Neural crest cell (in vitro differentiated cells): ENCODE measurements at regions not wholly inside any gene's neighbourhood (a gene's known extent, or its start where the extent isn't known, plus 50 kb on each side); places are given as distances from the start of the nearest gene placed in this dataset.

Source experiments
- DNase-seq: peaks from one replicate; pipeline ENCODE4 v3.0.0; 2021; ENCODE audit warnings: low read depth, mixed read lengths, low spot score
- H3K27ac Mint-ChIP-seq: one replicate; pipeline ENCODE4 v1.8.0; 2021; ENCODE audit warnings: mild to moderate bottlenecking, mixed read lengths; ENCODE audit not compliant: unreplicated experiment
- H3K27me3 Mint-ChIP-seq: 2 replicates; pipeline ENCODE4 v1.8.0; 2021; ENCODE audit warnings: low read depth, mild to moderate bottlenecking, mixed read lengths
- H3K36me3 Mint-ChIP-seq: 2 replicates; pipeline ENCODE4 v1.8.0; 2021; ENCODE audit warnings: low read depth, mild to moderate bottlenecking, mixed read lengths
- H3K4me1 Mint-ChIP-seq: 2 replicates; pipeline ENCODE4 v1.8.0; 2021; ENCODE audit warnings: mixed read lengths
- H3K4me3 Mint-ChIP-seq: one replicate; pipeline ENCODE4 v1.8.0; 2021; ENCODE audit warnings: mild to moderate bottlenecking, mixed read lengths
- H3K9me3 Mint-ChIP-seq: 2 replicates; pipeline ENCODE4 v1.8.0; 2021; ENCODE audit warnings: mixed read lengths
- CTCF ChIP-seq: fragments of 200-600 bp; sonication (generic); conservative IDR thresholded peaks from 2 replicates; pipeline ENCODE4 v1.5.0; 2021; ENCODE audit warnings: antibody characterized with exemption, mild to moderate bottlenecking

DNA sequence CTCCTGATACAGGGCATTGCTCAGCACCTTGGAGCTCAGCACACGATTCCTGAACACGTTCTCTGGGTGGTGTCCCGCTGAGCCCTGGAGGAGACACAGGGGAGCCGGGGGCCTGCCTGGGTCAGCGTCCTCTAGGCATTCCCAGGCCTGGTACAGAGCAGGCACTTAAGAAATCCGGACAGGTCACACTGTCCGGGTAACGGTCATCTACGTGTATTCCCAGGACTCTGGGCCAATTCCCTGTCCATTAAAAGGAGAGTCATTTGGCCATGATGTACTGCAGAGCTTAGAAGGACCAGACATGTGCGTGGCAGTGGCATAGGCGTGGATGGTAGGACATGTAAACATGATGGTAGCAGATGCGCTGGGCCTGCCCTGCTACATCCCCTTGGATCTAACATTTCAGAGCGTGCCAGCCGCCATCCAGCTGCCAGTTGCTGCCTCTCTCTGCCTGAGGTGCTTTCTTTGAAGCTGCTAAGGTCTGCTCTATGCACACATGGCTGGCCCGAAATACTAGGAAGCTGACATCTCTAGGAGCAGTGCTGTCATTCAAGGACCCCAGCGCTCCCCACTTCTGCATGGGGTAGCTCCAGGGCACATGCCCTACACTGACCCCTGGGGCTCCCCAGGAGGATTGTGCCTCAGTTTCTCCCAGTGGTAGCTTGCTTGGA lies 273.1 kb upstream of the RTL1 start:
- H3K27me3 Mint-ChIP-seq, result no peaks in the 10 kb centered on the region
- TF ChIP-seq CTCF, result no peak
- peaks cover 18% of the 10 kb centered on the region for H3K4me1 Mint-ChIP-seq
- no peak overlapping the region for H3K4me3 Mint-ChIP-seq
- no peak for DNase-seq
- H3K27ac Mint-ChIP-seq, result peak overlapping the region; percentile 43
- H3K9me3 Mint-ChIP-seq, result peaks cover 6% of the 10 kb centered on the region
- peaks cover 6% of the 10 kb centered on the region for H3K36me3 Mint-ChIP-seq

DNA sequence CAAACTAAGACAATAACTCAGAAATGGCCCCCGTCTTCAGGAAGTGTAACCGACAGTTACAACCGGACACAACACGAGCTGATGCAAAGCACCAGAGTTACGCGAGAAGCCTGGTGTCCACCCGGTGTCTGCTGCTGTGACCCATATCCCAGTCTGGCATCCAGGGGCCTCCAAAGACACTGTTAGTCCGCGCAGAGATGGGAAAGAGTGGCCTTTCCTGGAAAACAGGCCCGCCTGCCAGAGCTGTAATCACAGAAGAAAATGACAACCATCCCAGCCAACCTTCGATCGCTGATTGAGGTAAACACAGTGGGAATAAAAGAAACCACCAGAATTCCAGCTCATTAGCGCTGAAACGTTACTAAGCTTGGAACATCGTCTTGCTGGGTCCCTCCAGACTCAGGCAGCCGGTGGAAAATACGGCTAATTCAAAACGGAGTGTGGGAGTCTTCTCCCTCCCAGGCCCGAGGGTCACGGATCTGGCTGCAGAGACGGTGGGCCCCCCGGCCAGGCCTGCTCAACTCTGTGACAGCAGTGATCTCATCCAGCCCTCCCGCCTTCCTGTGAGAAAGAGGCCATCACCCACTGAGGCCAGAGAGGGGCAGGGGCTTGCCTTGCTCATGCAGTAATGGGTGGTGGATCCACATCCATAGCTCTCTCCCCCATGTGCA lies 273.9 kb upstream of the RTL1 start:
- Mint-ChIP-seq H3K9me3 (peaks cover 6% of the 10 kb centered on the region), H3K4me1 (peaks cover 18% of the 10 kb centered on the region), H3K4me3 (no peak overlapping the region), H3K36me3 (peaks cover 6% of the 10 kb centered on the region), H3K27me3 (no peaks in the 10 kb centered on the region), H3K27ac (peak overlapping the region; percentile 67)
- DNase-seq, result no peak
- no peak for TF ChIP-seq CTCF

- TF ChIP-seq CTCF, result no peak
- Mint-ChIP-seq H3K4me1 (peaks cover 18% of the 10 kb centered on the region), H3K9me3 (peaks cover 5% of the 10 kb centered on the region), H3K27ac (no peak overlapping the region), H3K4me3 (no peak overlapping the region), H3K36me3 (peaks cover 6% of the 10 kb centered on the region), H3K27me3 (no peaks in the 10 kb centered on the region)
- DNase-seq, result no peak
Observed at GRCh38 chr14:101178184-101179072, 274.9 kb upstream of the RTL1 start.

GRCh38 chr14:101179691-101180211 lies 276.2 kb upstream of the RTL1 start:
- DNase-seq, result no peak
- H3K9me3 Mint-ChIP-seq, result peaks cover 4% of the 10 kb centered on the region
- TF ChIP-seq CTCF, result no peak
- H3K4me3 Mint-ChIP-seq, result no peak overlapping the region
- H3K36me3 Mint-ChIP-seq, result peaks cover 6% of the 10 kb centered on the region
- no peak overlapping the region for H3K27ac Mint-ChIP-seq
- H3K4me1 Mint-ChIP-seq, result peaks cover 27% of the 10 kb centered on the region
- no peaks in the 10 kb centered on the region for H3K27me3 Mint-ChIP-seq
